Lung (tissue), 11 donors: ENCODE measurements at regions not wholly inside any gene's neighbourhood (a gene's known extent, or its start where the extent isn't known, plus 50 kb on each side); places are given as distances from the start of the nearest gene placed in this dataset.

ENCODE experiments used
- ATAC-seq: fragments of 200-7000 bp; cut with Tn5 transposase; one replicate; pipeline ENCODE4 v1.9.1; 2020; ENCODE audit warnings: moderate number of reproducible peaks; ENCODE audit not compliant: insufficient read depth, low FRiP score
- DNase-seq, 3 donors: peaks; one replicate each; pipeline ENCODE4 v3.0.0-alpha.2; 2013 to 2017
- H3K27ac ChIP-seq, 2 donors: one replicate each; pipeline ENCODE4 v1.5.1; 2013; ENCODE audit warnings: mild to moderate bottlenecking in 2 of 2, moderate library complexity in 2 of 2, control low read depth in 1 of 2, inconsistent platforms in 1 of 2, low read depth in 1 of 2, low read length in 1 of 2
- H3K27me3 ChIP-seq, 3 donors: one replicate each; pipeline ENCODE4 v1.5.1; 2013; ENCODE audit warnings: low read length in 2 of 3; ENCODE audit not compliant: control insufficient read depth in 3 of 3, insufficient read depth in 3 of 3
- H3K36me3 ChIP-seq, 4 donors: one replicate each; pipeline ENCODE4 v1.5.1; 2013; ENCODE audit warnings: low read length in 4 of 4, mild to moderate bottlenecking in 1 of 4, moderate library complexity in 1 of 4; ENCODE audit not compliant: control insufficient read depth in 4 of 4, insufficient read depth in 4 of 4
- H3K4me1 ChIP-seq, 5 donors: one replicate each; pipeline ENCODE4 v1.5.1; 2013; ENCODE audit warnings: low read length in 5 of 5, mild to moderate bottlenecking in 2 of 5, moderate library complexity in 1 of 5; ENCODE audit not compliant: control insufficient read depth in 5 of 5, insufficient read depth in 5 of 5
- H3K4me3 ChIP-seq: one replicate; pipeline ENCODE4 v1.5.1; 2013; ENCODE audit warnings: mild to moderate bottlenecking, control low read depth, moderate library complexity
- H3K9ac ChIP-seq, 2 donors: one replicate each; pipeline ENCODE4 v1.5.1; 2013; ENCODE audit warnings: low read length in 2 of 2, control low read depth in 1 of 2; ENCODE audit not compliant: insufficient read depth in 1 of 2
- H3K9me3 ChIP-seq, 4 donors: one replicate each; pipeline ENCODE4 v1.5.1; 2013; ENCODE audit warnings: low read length in 3 of 4, mild to moderate bottlenecking in 1 of 4, moderate library complexity in 1 of 4; ENCODE audit not compliant: control insufficient read depth in 4 of 4, insufficient read depth in 3 of 4
- WGBS, 2 donors: extraction: QIAGEN DNeasy Blood & Tissue Kit; methylation state at CpG; one replicate each; pipeline ENCODE4 v1.1.7; 2013; 5-methylcytosine and 5-hydroxymethylcytosine counted together
- TF ChIP-seq, protein P1 (sequence below): IDR thresholded peaks from 2 replicates; pipeline ENCODE4 v1.5.1; 2012; ENCODE audit warnings: mild to moderate bottlenecking; ENCODE audit errors: control extremely low read depth, extremely low read depth
- donor health status: control.
- donor health status: control.
- donor health status: Bipolar disorder and iron deficiency.
- donor health status: healthy.
- donor health status: DM: yes; HTN: yes; CAD: no.

DNA sequence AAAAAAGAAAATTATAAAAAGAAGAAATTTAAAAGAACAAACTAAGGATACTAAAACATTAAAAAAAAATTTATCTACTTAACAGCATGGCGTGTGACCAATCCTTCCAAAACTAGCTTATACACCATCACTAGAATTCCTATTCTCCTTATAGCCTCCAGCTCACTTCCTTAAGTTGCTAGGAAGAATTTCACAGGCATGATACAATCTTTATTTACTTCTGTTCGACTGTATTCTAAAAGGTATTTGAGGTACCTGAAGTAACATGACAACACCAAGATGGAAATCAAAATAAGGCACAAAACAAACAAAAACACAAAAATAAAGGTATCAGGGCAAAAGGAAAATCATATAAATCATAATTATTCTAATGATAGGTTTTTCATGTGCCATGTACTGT lies 360.7 kb downstream of the FIGN start:
- Histone ChIP-seq H3K4me3 (no peak overlapping the region), H3K27me3 (no peaks in the 10 kb centered on the region), H3K4me1 (no peaks in the 10 kb centered on the region), H3K36me3 (no peaks in the 10 kb centered on the region), H3K9me3 (no peaks in the 10 kb centered on the region), H3K9ac (no peak overlapping the region), H3K27ac (no peak overlapping the region)
- TF ChIP-seq, protein P1, sequence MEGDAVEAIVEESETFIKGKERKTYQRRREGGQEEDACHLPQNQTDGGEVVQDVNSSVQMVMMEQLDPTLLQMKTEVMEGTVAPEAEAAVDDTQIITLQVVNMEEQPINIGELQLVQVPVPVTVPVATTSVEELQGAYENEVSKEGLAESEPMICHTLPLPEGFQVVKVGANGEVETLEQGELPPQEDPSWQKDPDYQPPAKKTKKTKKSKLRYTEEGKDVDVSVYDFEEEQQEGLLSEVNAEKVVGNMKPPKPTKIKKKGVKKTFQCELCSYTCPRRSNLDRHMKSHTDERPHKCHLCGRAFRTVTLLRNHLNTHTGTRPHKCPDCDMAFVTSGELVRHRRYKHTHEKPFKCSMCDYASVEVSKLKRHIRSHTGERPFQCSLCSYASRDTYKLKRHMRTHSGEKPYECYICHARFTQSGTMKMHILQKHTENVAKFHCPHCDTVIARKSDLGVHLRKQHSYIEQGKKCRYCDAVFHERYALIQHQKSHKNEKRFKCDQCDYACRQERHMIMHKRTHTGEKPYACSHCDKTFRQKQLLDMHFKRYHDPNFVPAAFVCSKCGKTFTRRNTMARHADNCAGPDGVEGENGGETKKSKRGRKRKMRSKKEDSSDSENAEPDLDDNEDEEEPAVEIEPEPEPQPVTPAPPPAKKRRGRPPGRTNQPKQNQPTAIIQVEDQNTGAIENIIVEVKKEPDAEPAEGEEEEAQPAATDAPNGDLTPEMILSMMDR = no peak
- DNase-seq (no peak), ATAC-seq (no peak)
- WGBS, 2 donors = 79 to 93% methylated on average over 2 of the region's 2 CpGs

DNA sequence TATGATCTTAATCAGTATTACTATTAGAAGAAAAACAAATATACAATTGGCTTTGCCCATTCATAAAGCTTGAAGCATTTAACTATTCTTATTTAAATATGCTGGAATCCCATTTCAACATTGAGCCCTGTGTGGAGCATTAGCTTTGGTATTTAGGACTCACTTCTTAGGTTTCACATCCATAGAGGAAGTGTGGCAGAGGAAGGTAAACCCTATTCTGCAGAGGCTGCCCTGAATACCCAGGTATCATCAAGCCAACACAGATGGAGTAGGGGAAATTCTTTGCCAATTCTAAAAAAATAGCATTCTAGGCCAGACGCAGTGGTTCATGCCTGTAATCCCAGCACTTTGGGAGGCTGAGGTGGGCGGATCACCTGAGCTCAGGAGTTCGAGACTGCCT lies 361.5 kb downstream of the FIGN start:
- no peaks in the 10 kb centered on the region for H3K27me3 ChIP-seq
- no peak overlapping the region for H3K9ac ChIP-seq
- H3K9me3 ChIP-seq = no peaks in the 10 kb centered on the region
- DNase-seq (no peak), ATAC-seq (no peak)
- TF ChIP-seq, protein P1 = no peak
- H3K4me3 ChIP-seq = no peak overlapping the region
- no peak overlapping the region for H3K27ac ChIP-seq
- no peaks in the 10 kb centered on the region for H3K4me1 ChIP-seq
- no peaks in the 10 kb centered on the region for H3K36me3 ChIP-seq
- WGBS, 2 donors = 91 to 95% methylated on average over 3 of the region's 3 CpGs

GRCh38 chr2:163373496-163373895 lies 362.3 kb downstream of the FIGN start:
- Histone ChIP-seq H3K4me1 (no peaks in the 10 kb centered on the region), H3K27ac (no peak overlapping the region), H3K9ac (no peak overlapping the region), H3K9me3 (no peaks in the 10 kb centered on the region), H3K27me3 (no peaks in the 10 kb centered on the region), H3K4me3 (no peak overlapping the region), H3K36me3 (no peaks in the 10 kb centered on the region)
- 79 to 81% methylated on average over 1 of the region's 1 CpG for WGBS, 2 donors
- DNase-seq = no peak
- TF ChIP-seq, protein P1 = no peak
- ATAC-seq = no peak

- no peak overlapping the region for H3K9ac ChIP-seq
- no peaks in the 10 kb centered on the region for H3K9me3 ChIP-seq
- H3K4me3 ChIP-seq = no peak overlapping the region
- TF ChIP-seq, protein P1 = no peak
- DNase-seq = no peak
- WGBS, 2 donors = 91 to 92% methylated on average over 4 of the region's 4 CpGs
- H3K36me3 ChIP-seq = no peaks in the 10 kb centered on the region
- H3K27me3 ChIP-seq = no peaks in the 10 kb centered on the region
- H3K4me1 ChIP-seq = peaks cover 0 to 4% (median 0%) of the 10 kb centered on the region in 5 donors
- H3K27ac ChIP-seq = no peak overlapping the region
- no peak for ATAC-seq
Observed at GRCh38 chr2:163370169-163370886, 365.5 kb downstream of the FIGN start.
